ENCODE measurements at regions not wholly inside any gene's neighbourhood (a gene's known extent, or its start where the extent isn't known, plus 50 kb on each side); places are given as distances from the start of the nearest gene placed in this dataset.

DNA sequence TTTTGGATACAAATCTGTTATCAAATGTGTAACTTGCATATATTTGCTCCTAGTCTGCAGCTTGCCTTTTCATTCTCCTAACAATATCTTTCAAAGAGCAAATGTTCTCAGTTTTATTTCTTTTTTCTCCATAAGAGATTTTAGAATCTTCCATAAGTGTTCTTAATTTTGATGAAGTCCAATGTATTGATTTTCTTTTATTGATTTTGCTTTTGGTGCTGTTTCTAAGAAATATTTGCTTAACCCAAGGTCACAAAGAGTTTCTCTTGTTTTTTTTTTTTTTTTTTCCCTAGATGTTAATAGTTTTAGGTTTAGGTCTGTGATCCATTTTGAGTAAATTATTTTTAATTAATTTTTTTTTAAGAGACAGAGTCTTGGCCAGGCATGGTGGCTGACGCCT is 75.8 kb upstream of the SPRED2 start:
- no peak for DNase-seq

- no peak for DNase-seq
Observed at GRCh38 chr2:65507102-65508069, 75.0 kb upstream of the SPRED2 start.

GRCh38 chr2:65504814-65505697 is 72.7 kb upstream of the SPRED2 start:
- DNase-seq: no peak

DNA sequence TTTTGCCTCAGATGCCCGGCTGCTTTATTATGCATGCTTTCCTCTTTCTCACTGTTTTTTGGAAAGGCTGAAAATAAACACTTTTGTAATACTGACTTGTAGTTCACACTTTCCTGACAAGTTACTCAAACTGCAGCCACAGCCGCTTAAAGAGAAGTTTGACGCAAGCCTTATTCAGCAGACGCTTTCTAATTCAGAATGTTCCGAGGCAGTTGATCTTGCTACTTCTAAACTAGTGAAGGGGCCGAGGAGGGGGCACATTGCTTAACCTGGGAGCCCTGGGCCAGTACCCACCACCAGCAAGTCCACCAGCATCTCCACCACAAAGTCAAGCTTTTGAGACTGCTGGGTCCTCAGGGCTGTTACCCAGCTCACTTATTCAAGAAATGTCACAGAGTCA is 71.8 kb upstream of the SPRED2 start:
- no peak for DNase-seq

DNA sequence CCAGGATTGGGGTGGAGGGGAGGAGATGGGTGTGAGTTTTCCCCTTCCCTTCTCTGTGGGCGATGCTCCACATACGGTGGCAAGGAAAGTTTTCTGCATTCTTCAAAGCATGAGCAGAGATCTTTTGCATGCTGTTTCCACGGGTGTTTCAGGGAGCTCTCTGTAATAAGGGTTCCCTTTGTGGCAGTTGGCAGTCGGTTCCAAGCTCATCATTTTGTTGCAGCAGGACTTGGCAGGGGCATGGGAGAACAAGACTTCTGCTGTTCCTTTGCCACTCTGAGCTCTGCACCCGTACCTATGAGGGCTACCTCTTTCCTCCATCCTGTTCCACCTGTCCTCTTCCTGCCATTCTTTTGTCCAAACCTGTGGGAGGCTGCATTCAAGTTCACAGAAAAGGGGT is 71.3 kb upstream of the SPRED2 start:
- no peak for DNase-seq

- DNase-seq: no peak
Observed at GRCh38 chr2:65501836-65502235, 69.4 kb upstream of the SPRED2 start.

- DNase-seq: no peak
Observed at GRCh38 chr2:65501074-65501473, 68.7 kb upstream of the SPRED2 start.

DNA sequence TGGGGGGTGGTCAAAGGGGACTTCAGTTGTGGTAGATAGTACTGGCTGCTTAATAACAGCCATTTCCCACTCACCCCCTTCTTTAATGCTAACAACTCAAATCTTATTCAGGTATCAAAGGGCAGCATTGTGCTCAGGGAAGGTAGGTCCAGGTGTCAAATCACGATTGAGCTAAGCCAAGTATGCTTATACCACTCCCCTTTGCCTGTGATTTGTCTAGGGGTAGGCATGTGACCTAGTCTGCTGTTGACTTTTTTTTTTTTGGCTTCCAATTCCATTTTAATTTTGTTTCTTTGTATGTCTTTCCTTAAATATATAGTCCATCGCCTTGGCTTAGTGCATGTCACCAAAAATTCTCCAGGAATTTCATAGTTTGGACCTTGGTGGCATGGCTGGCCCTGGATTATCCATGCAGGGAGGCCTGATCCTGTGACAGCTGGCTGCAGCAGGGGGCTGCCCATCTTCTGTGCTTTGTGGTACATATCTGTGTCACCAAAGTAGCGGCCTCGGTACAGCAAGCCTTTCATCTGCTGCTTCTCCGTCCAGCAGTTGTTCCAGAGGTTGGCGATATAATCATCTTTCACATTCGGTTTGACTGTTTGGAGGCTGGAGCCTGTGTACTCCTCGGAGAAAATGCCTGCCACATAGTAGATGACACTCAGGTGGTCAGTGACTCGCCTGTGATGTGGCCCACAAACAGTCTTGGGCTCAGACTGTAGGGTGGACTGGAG is 68.1 kb upstream of the SPRED2 start:
- no peak for DNase-seq

- no peak for DNase-seq
Observed at GRCh38 chr2:65499216-65499615, 66.8 kb upstream of the SPRED2 start.

DNA sequence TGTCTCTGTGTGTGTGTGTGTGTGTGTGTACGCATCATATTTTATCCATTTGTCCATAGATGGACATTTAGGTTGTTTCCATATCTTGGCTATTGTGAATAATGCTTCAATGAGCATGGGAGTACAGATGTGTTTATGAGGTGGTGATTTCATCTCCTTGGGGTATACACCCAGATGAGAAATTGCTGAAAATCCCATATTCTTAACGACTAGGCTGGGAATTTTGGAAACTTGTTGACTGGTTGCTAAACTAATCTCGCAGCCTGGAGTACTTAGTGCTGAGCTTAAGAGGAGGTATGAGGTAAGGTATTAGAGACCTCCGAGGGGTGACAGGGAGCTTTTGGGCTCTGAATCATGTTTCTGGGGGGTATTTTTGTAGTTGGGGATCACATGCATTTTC is 66.0 kb upstream of the SPRED2 start:
- DNase-seq: no peak

- DNase-seq: no peak
Observed at GRCh38 chr2:65495251-65495877, 63.0 kb upstream of the SPRED2 start.

GRCh38 chr2:65494078-65494477 is 61.7 kb upstream of the SPRED2 start:
- DNase-seq: no peak

- no peak for DNase-seq
Observed at GRCh38 chr2:65491381-65491905, 59.0 kb upstream of the SPRED2 start.

DNA sequence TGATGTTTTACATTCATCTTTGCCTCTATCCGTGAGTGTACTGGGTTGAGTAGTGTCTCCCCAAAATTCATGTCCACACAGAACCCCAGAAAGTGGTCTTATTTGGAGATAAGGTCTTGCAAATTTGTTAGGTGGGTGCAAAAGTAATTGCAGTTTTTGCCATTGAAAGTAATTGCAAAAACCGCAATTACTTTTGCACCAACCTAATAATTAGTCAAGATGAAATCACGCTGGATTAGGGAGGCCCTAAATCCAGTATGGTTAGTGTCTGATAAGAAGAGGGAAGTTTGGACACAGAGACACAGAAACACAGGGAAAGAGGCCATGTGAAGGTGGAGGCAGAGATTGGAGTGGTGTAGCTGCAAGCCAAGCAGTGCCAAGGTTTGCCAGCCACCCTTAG is 57.8 kb upstream of the SPRED2 start:
- DNase-seq: no peak

DNA sequence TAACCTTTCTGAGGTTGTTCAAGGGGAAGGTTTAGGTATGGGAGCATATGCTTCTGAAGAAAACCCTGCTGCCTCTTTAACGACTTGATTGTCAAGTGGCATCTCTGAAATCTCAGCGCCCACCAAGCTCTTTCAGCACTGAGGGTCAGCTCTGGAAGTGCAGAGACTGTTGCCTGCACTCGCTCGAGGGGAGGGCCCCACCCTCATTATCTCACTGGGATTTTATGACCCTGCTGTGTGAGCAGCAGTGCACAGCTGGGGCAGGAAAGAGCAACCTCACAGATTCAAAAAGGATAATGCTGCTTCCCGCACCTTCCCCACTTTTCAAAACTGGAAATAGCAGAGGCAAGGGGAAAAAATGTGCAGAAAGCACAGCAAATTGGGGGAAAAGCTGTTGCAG is 56.9 kb upstream of the SPRED2 start:
- DNase-seq: no peak

DNA sequence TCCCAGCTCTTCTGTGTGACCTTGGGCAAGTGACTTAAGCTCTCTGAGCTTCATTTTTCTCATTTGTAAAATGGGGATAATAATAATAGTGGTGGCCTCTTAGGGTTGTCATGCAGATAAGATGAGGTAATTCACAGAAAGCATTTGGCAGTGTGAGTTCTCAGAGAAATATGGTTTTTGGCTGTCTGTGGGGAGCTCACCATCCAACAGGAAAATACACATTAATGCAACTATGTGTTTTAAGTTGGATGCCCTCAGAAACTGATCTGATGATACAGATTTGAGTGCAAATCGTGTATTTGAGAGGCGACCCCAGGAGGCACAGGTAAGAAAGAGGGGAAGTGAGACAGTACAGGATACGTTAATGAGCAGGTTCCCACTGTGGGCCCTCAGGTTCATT is 56.1 kb upstream of the SPRED2 start:
- no peak for DNase-seq

DNA sequence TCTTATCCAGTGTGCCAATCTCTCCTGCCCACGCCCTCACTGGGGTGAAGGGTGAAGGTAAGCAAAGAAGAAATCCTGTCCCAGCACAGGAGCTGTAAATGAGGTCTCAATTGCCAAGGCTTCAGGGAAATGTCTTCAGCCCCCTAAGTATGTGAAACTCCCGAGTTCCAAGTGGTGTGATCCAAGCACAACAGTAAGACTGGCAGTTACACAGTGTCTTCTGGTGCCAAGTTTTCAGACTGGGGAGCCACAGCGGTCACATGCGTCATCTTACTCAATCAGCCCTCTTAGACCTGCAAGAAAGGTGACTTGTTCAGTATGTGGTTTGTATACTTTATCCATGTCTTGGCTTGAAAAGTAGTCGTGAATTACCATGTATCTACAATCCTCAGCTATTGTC is 55.0 kb upstream of the SPRED2 start:
- DNase-seq: peak; percentile 44

GRCh38 chr2:65486802-65487201 is 54.4 kb upstream of the SPRED2 start:
- DNase-seq: no peak

- no peak for DNase-seq
Observed at GRCh38 chr2:65486282-65486681, 53.9 kb upstream of the SPRED2 start.

DNA sequence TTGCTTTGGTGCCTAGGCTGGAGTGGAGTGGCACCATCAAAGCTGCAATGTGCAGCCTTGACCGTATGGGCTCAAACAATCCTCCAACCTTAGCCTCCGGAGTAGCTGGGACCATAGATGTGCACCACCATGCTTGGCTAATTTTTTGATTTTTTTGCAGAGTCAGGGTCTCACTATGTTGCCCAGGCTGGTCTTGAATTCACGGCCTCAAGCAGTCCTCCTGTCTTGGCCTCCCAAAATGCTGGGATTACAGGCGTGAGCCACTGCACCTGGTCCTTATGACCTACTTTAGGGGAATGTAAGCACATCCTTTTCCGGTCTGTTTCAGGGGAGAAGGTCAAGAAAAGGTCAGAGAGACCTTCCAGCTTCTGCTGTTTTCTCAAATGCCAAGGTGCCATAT is 53.4 kb upstream of the SPRED2 start:
- no peak for DNase-seq

DNA sequence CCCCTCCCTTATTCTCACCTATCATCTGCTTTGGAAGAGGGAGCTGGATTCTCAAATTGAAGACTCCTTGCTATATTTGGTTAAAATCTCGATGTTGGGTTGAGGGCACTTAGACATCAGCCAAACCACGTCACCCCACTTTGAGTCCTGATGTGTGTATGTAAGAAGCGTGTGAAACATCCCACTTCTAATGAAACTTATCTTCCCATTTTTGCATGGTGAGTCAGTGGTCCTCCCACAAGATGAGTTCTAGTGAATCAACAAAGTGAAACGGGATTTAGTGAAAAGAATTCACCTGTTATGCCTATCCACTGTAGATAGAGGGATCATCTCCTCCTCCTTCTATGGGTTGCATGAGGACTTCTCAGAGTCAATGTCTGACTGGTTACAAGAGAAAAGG is 51.4 kb upstream of the SPRED2 start:
- DNase-seq: no peak

DNA sequence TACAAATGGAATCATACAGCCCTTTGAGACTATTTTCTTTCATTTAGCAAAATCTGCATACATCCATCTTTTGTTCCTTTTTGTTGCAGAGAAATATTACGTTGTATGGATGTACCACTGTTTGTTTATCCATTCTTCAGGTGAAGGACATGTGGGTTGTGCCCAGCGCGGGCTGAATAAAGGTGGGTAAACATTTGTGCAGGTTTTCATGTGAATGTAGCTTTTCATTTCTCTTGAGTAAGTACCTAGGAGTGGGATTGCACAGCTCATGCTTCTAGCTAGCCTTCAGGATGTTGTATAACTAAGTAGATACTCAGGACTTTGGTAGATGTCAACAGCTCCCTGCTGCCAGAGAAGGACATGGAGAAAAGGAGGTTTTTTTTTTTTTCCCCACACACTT is 50.6 kb upstream of the SPRED2 start:
- no peak for DNase-seq

Data from femur (tissue), 1 donor.